GM18498 (cell line): ENCODE measurements at regions not wholly inside any gene's neighbourhood (a gene's known extent, or its start where the extent isn't known, plus 50 kb on each side); places are given as distances from the start of the nearest gene placed in this dataset.

Experiments used
- ATAC-seq: cut with Tn5 transposase; IDR thresholded peaks from one replicate; pipeline ENCODE4 v1.9.1; 2021; ENCODE audit warnings: mild to moderate bottlenecking, moderate library complexity; ENCODE audit not compliant: unreplicated experiment

- no peak for ATAC-seq
Observed at GRCh38 chr15:98263787-98264186, 303.3 kb downstream of the ARRDC4 start.

GRCh38 chr15:98266295-98266694 lies 305.8 kb downstream of the ARRDC4 start:
- no peak for ATAC-seq

DNA sequence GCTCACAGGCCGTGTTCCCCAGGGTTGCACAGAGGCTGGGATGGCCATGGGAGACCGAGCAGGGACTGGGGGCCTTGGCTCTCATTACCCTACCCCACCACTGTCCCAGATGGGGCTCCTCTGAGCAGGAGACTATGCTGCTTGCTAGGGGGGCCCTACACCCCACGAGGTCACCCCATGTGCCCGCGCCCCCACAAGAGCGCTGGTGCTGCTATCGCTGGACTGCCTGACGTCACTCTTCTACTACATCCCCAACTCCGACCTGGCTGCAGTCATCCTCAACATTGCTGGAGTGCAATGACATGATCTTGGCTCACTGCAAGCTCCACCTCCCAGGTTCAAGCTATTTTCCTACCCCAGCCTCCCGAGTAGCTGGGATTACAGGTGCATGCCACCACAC lies 307.7 kb downstream of the ARRDC4 start:
- ATAC-seq = no peak

DNA sequence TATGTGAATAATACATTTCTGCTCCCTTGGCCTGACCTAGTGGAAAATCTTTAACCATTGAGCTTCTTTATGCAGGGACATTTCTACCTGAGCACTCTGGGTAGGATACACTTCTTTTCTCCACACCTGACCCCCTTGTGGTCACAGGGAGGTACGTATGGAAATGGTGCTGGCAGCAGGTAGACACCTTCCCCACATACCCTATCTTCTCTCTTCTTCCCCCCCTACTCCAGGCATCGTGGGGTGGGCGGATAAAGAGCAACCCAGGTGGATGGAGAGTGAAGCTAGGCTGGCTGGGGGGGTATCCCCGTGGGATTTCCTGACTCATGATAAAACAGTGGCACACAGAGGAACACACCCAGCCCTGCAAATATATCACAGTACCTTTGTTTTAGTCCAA lies 312.1 kb downstream of the ARRDC4 start:
- ATAC-seq = no peak

- no peak for ATAC-seq
Observed at GRCh38 chr15:98276018-98276417, 315.5 kb downstream of the ARRDC4 start.

DNA sequence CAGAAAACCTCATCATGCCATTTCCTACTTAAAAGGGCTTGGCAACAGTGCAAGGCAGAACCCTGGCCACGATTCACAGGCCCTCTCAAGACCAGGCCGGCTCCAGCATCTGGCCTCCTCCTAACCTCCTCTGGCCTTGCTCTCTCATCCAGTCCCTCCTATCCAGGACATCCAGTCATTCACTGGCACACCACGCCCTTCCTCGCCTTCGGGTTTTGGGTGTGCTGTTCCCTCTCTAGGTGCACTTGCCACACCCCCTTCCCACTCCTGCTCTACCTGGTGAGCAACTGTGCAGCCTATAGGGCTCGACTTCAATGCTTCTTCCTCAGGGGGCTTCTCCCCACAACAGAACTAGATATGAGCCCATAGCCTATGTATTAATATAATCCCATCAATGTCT lies 317.1 kb downstream of the ARRDC4 start:
- ATAC-seq = no peak

DNA sequence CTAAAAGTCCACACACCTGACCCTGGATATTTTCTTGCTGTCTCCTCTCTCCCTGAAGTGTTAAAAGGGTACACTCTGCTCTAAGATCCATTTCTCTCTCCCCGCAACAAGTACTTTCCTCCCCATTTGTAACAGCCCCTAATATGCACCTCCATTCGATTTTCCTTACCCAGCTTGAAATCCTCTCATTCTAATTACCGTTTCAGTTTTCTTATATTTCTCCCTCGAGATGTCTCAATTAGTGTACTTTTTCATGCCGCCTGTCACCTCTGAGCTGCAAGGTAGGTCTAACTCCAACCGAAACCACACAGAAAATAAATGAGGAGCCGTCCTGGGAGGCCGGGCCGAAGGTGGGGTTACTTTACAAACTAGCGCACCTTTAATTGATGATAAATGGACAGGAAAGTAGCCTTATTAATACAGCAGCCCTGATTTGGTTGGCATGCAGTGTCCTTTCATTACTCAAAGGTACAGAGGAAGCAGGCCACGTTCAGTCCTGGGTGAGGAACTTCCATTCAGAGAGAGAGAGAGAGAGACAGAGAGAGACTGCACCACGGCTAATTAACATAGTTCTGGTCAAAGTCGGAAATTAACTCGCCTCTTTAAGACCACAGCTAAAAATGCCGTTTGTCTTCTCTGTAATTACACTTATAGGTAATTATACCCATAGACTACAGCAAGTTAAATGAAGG lies 319.9 kb downstream of the ARRDC4 start:
- ATAC-seq = no peak

GRCh38 chr15:98281130-98281529 lies 320.6 kb downstream of the ARRDC4 start:
- ATAC-seq = no peak

GRCh38 chr15:98282656-98283332 lies 322.3 kb downstream of the ARRDC4 start:
- no peak for ATAC-seq

GRCh38 chr15:98286200-98286599 lies 325.7 kb downstream of the ARRDC4 start:
- no peak for ATAC-seq

DNA sequence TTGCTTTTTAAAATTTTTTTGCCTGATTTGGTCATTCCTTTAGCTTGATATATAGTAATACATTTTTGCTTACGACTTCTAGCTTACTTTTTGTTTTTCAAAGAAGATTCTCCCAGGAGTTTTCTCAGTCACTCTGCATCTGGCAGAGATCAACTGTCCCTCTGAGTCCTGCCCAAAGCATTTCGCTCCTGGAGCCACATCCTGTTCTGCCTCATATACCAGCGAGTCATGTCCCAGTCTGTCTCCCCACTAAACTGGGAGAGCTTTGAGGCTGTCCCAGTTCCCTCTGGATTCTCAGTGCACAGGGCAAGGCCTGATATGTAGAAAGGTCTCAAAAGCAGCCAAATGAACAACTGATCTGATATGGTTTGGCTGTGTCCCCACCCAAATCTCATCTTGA lies 326.3 kb downstream of the ARRDC4 start:
- no peak for ATAC-seq

DNA sequence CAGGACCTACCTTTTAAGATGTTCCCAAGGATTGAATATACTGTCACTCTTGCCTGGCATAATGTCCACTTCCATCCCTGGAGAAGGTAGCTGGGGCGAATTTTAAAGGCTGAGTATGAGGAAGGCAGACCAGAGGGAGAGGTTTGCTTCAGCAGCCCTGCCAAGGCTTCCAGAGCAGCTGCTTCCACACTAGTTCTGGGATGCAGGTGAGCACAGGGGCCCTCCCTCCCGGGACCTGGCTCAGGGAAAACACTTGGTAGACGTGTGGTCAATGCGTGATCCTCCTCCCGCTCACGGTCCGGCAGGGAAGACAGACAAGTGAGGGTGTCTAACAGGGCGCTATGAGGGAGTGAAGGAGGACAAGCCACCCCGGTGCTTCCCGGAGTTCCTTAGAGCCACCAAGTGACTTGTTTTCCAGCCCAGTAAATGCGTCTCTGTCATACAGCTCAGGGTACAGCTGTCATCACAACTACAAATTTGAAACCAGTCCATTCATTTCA lies 327.6 kb downstream of the ARRDC4 start:
- no peak for ATAC-seq

DNA sequence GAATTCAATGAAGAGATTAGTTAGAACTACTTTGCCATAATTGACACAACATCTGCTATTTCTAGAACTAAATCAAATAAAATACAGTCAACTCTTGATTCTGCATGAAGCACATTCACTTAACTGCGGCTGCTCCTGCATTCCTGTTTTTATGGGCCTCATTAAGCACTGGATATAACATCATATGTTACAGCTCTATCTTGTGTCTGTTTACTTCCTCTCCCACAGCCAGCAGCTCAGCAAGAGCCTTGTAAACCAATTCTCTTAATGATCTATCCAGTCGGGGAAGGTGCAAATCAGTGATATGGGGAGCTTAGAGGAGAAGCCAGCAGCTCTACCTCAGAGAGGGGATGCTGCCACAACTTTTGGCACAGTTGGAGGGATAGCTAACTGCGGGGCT lies 329.2 kb downstream of the ARRDC4 start:
- no peak for ATAC-seq

GRCh38 chr15:98292442-98293240 lies 332.1 kb downstream of the ARRDC4 start:
- ATAC-seq = no peak

DNA sequence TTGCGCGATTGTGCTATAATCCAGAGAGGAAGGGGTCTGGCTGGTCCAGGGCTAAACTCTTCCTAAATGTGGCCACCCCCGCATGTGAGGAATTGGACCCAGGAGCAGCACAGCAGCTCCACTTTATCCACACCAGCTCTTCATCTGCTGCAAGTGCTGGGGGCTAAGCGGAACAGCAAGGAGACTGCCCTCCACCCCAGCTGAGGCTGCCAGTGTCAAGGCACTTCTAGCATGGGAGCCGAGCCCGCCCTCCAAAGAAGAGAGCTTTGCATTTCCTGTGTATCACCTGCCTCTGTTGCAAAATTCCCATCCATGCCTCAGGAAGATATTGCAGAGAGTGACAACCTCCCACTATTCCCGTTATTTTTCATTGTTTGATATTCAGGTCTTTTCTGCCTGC lies 333.6 kb downstream of the ARRDC4 start:
- ATAC-seq = no peak

GRCh38 chr15:98295101-98295759 lies 334.7 kb downstream of the ARRDC4 start:
- peak; percentile 48 for ATAC-seq

DNA sequence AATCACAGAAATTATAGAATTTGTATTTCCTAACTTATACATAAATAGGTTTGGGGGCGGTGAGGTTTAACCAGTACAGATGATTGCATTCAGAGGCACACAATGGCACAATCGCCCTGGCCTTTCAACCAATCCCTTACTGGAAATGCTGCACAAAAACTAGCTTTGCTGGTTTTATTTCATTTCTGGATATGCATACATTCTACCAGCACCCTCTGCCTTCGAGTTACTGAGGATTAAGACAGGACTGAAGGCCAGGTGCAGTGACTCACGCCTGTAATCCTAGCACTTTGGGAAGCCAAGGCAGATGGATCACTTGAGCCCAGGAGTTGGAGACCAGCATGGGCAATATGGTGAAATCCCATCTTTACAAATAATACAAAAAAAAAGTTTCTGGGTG lies 336.1 kb downstream of the ARRDC4 start:
- no peak for ATAC-seq

DNA sequence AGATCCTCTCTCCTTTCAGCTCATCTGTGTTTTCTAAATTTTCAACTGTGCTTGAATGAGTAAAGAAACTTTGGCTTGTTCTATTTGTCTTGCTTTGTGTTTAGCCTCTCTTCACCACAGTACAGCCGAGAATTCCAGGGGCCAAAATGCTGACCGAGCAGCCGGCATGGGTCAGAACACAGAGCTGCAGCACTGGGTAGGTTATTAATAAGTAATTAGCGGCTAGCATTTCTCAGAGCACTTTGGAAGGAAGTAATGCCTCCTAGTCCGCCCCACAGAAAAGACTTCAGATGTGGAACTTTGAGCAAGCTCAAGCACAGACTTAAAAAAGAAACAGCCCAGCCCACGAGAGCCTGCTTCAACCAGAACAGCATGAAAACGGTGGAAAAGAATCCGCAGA lies 343.9 kb downstream of the ARRDC4 start:
- no peak for ATAC-seq

DNA sequence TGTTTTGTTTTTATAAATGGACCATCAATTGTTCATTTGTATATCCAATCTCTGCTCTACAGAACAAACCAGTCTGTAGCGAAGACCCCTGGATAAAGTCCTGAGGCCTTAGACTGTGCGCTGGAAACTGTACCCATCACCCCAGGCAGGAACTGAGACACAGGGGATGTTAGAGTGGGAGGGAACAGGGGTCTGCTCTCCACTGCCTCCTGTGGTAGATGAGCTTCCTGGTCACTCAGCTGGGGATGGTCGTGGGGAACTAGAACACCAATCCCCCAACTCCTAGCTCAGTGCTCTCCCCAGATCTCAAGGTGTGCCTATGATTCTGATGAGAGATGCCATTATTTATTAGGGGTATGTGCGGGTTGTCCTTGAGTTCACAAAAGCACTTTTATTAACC lies 340.2 kb upstream of the IGF1R start:
- no peak for ATAC-seq

DNA sequence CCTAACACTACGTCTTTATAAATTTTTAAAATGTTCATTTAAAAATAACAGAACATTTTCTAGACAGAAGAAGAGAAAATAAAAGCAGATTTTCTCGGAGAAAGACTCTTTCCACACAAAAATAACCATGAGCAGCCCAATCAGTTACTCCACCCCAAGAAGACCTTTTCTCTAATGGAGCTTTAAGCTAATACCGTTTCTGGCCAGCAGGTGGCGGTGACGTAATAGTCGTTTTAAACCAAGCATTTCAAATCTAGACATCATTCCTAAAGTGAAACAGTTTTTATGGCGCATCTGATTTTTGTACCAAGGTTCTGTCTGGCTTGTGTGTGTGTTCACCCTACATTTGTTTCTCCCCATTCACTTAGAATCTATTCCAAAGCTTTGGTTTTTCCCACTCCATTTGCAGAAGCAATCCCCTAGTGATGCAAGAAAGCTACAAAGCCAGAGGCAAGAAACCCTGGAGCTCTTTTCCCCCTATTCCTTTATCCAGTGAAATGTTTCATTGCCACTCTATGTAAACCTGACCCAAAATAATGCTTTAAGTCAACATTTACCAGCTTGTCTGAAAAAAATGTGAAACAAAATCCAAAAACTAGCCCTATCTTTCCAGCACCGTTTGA lies 336.7 kb upstream of the IGF1R start:
- ATAC-seq = peak; percentile 76

GRCh38 chr15:98312913-98313312 lies 335.4 kb upstream of the IGF1R start:
- no peak for ATAC-seq
